IPS-11a (cell line): ENCODE measurements at regions not wholly inside any gene's neighbourhood (a gene's known extent, or its start where the extent isn't known, plus 50 kb on each side); places are given as distances from the start of the nearest gene placed in this dataset.

Experiments used
- H3K4me3 ChIP-seq: one replicate; pipeline ENCODE4 v1.5.1; 2013; ENCODE audit warnings: low read depth, low read length, control low read depth

GRCh38 chr10:24104895-24105294 lies 104.0 kb upstream of the KIAA1217 start:
- H3K4me3 ChIP-seq: no peak overlapping the region

DNA sequence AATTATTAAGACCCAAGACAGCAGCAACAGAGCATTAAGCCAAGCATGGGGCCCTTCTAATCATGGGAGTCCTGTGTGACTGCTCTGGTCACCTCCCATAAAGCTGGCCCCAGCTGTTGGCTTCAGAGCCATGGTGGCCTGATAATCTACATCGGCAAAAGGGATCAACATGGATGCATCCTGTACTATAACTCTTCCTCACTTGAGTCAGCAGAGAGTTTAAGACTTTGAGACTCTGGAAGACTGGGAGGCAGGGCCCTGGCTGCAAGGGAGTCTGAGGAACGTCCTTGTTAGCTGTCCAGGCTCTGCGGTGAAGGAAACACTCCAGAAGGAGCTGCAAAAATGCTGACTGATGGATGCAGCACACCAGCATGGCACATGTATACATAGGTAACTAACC lies 95.0 kb upstream of the KIAA1217 start:
- no peak overlapping the region for H3K4me3 ChIP-seq

DNA sequence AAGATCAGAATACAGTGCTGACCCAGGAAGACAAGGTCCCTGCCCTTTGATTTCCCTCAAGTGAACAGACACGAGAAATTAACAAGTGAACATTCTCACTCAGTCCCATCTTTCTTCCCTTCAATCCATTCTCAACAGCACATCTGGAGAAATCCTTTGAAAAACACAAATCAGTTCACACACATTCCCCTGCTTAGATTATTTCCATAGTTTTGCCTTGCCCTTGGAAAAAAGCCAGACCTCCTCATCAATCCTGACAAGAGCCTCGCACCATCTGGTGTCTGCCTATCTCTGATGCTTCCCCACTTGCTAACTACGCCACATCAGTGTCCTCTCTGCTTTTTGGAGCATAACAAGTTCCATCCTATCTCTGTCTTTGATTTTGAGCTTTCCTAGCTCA lies 94.4 kb upstream of the KIAA1217 start:
- H3K4me3 ChIP-seq: no peak overlapping the region

GRCh38 chr10:24115403-24115802 lies 93.5 kb upstream of the KIAA1217 start:
- no peak overlapping the region for H3K4me3 ChIP-seq

- H3K4me3 ChIP-seq: no peak overlapping the region
Observed at GRCh38 chr10:24118246-24118645, 90.7 kb upstream of the KIAA1217 start.

GRCh38 chr10:24119896-24120295 lies 89.0 kb upstream of the KIAA1217 start:
- no peak overlapping the region for H3K4me3 ChIP-seq

GRCh38 chr10:24120646-24121045 lies 88.3 kb upstream of the KIAA1217 start:
- no peak overlapping the region for H3K4me3 ChIP-seq

GRCh38 chr10:24127516-24127915 lies 81.4 kb upstream of the KIAA1217 start:
- H3K4me3 ChIP-seq: no peak overlapping the region

- H3K4me3 ChIP-seq: no peak overlapping the region
Observed at GRCh38 chr10:24128066-24128730, 80.7 kb upstream of the KIAA1217 start.

DNA sequence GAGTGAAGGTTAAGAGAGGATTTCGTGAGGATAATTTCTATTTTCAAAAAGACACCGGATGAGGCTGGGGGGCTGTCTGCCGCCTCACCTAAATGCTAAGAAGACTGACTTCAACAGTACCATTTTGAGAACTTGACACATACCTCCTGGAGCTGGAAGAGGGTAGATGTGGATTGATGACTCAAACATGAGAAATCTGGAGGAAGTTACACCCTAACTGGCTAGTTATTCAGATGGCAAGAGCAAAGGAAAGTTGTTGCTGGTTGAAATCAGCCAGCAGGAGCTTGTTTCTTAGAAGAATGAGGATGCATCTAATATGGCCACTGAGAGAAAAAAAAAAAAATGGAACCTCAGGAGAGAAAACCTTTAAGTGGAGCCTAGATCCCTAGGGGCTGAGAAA lies 76.2 kb upstream of the KIAA1217 start:
- H3K4me3 ChIP-seq: no peak overlapping the region

- H3K4me3 ChIP-seq: no peak overlapping the region
Observed at GRCh38 chr10:24133835-24134234, 75.1 kb upstream of the KIAA1217 start.

DNA sequence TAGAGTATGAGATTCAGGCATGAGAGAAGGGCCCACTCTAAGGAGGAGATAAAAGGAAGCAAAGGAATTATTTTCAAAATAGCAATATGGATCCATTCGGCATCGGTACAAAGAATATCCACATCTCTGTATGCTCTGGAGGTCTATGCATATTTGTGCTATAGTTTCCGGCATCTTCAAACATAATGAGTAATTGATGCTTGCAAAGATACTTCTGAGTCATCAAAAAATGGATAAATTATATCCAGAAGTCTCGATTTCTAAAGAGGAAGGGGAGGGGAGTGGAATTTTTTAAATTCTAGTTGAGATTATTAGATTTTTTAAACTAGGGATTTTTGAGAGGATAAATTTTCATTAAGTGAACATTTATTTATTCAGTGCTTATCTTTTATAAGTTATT lies 72.9 kb upstream of the KIAA1217 start:
- H3K4me3 ChIP-seq: no peak overlapping the region

DNA sequence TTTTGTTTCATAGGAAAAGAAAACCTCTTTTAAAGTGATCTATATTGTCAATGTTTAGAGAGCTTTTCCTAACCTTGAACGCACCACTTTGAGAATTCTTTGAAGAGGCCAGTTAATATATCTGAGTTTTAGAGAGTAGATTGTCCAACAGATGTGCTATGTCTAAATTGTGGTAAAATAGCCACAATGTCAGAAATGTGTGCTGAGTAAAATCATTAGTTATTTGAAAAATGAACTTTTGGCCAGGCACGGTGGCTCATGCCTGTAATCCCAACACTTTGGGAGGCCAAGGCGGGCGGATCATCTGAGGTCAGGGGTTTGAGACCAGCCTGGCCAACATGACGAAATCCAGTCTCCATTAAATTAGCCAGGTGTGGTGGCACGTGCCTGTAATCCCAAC lies 61.6 kb upstream of the KIAA1217 start:
- no peak overlapping the region for H3K4me3 ChIP-seq

DNA sequence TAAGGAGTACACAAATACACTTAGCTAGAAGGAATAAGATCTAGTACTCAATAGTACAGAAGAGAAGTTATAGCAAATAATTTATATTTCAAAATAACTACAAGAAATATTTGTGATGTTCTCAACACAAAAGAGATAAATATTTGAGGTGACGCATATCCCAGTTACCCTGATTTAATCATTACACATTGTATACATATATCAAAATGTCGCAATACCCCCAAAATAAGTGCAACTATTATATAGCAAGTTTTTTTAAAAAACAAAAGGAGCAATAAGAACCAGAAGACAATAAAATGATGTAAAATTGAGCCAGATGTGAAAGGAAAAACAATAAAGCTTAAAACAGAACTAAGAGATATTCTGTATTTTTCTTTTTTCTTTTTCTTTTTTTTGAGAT lies 59.3 kb upstream of the KIAA1217 start:
- no peak overlapping the region for H3K4me3 ChIP-seq

- H3K4me3 ChIP-seq: no peak overlapping the region
Observed at GRCh38 chr10:24150853-24151252, 58.1 kb upstream of the KIAA1217 start.

GRCh38 chr10:24152270-24152669 lies 56.7 kb upstream of the KIAA1217 start:
- H3K4me3 ChIP-seq: no peak overlapping the region

DNA sequence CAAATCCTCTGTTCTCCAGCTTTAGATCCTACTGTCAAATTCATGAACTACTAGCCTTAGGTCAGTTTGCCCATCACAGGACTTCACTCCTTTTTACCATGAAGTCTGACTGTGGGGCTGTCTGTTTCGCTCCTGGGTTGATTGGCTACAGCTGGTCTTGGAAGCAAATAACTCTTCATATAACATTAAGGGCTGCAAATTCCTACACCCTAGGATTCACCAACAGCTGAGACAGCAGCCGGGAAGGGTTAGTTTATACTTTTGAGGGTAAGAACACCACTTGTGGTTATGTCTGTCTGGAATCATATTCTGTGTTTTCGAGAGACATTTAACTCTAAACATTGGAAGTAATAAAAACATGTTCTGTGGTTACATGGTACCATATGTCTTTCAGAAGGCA lies 55.9 kb upstream of the KIAA1217 start:
- no peak overlapping the region for H3K4me3 ChIP-seq

GRCh38 chr10:24153537-24153936 lies 55.4 kb upstream of the KIAA1217 start:
- no peak overlapping the region for H3K4me3 ChIP-seq

DNA sequence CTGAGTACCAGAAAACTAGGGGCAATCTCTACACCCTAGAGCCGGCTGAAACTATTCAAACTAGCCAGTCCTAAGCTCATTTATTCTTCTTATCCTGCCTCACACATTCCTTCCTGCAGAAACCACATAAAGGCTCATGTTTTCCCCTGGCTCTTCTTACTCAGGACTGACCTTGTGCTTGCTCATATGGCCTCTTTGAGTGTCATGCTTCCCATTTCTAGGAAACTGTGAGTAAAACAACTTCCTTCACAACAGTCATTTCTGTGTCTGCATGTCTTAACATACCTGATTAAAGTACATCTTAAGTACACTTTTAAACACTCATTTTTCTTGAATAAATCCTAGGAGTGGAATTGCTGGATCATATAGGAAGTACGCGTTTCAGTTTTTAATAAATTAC lies 52.3 kb upstream of the KIAA1217 start:
- no peak overlapping the region for H3K4me3 ChIP-seq

DNA sequence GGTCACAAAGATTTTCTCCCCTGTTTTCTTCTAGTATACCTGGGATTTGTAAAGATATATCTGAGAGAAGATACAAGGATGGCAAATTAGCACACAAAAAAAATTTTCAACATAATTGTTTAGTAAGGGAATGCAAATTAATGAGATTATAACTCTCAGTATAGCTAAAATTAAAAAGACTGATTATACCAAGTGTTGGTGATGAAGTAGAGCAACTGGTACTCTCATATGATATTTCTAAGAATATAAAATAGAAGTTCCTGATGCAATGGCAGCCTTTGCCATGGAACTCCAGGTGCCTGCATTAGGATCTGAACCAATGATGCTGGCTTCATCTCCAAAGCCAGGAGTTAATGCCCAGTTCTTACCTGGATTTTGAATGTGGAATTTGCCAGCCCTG lies 51.4 kb upstream of the KIAA1217 start:
- no peak overlapping the region for H3K4me3 ChIP-seq
